ENCODE measurements at regions not wholly inside any gene's neighbourhood (a gene's known extent, or its start where the extent isn't known, plus 50 kb on each side); places are given as distances from the start of the nearest gene placed in this dataset.

GRCh38 chr20:18971121-18971520 lies 157.5 kb downstream of the SCP2D1 start:
- H3K27me3 Mint-ChIP-seq (ENCODE audit: low read depth), result peaks cover 24% of the 10 kb centered on the region
- TF ChIP-seq CTCF (IDR thresholded peaks at IDR 0.05; ENCODE audit: unreplicated experiment), result no peak
- no peak for DNase-seq (ENCODE audit: low spot score in 2 of 2, unreplicated experiment in 2 of 2)

GRCh38 chr20:18971574-18971973 lies 158.0 kb downstream of the SCP2D1 start:
- peaks cover 20% of the 10 kb centered on the region for H3K27me3 Mint-ChIP-seq (ENCODE audit: low read depth)

More at GRCh38 chr20:18971121-18971520, 157.5 kb downstream of the SCP2D1 start:
- Mint-ChIP-seq H3K4me3 (no peak overlapping the region), H3K27ac (no peak overlapping the region), H3K36me3 (no peaks in the 10 kb centered on the region), H3K4me1 (no peaks in the 10 kb centered on the region), H3K9me3 (peaks cover 15% of the 10 kb centered on the region)

GRCh38 chr20:18972251-18972876 lies 158.8 kb downstream of the SCP2D1 start:
- Mint-ChIP-seq H3K27ac (no peak overlapping the region), H3K4me3 (no peak overlapping the region), H3K36me3 (no peaks in the 10 kb centered on the region), H3K9me3 (peaks cover 14% of the 10 kb centered on the region), H3K4me1 (no peaks in the 10 kb centered on the region), H3K27me3 (ENCODE audit: low read depth) (peaks cover 15% of the 10 kb centered on the region)
- no peak for TF ChIP-seq CTCF (IDR thresholded peaks at IDR 0.05; ENCODE audit: unreplicated experiment)
- no peak for DNase-seq (ENCODE audit: low spot score in 2 of 2, unreplicated experiment in 2 of 2)

More at GRCh38 chr20:18971574-18971973, 158.0 kb downstream of the SCP2D1 start:
- no peaks in the 10 kb centered on the region for H3K4me1 Mint-ChIP-seq
- no peak for TF ChIP-seq CTCF (IDR thresholded peaks at IDR 0.05; ENCODE audit: unreplicated experiment)
- H3K27ac Mint-ChIP-seq, result no peak overlapping the region
- no peak for DNase-seq (ENCODE audit: low spot score in 2 of 2, unreplicated experiment in 2 of 2)
- peaks cover 18% of the 10 kb centered on the region for H3K9me3 Mint-ChIP-seq
- no peak overlapping the region for H3K4me3 Mint-ChIP-seq
- H3K36me3 Mint-ChIP-seq, result no peaks in the 10 kb centered on the region

- Mint-ChIP-seq H3K4me3 (no peak overlapping the region), H3K27me3 (ENCODE audit: low read depth) (peaks cover 5% of the 10 kb centered on the region), H3K4me1 (peaks cover 4% of the 10 kb centered on the region), H3K27ac (no peak overlapping the region), H3K36me3 (no peaks in the 10 kb centered on the region), H3K9me3 (peaks cover 8% of the 10 kb centered on the region)
- TF ChIP-seq CTCF (IDR thresholded peaks at IDR 0.05; ENCODE audit: unreplicated experiment), result no peak
- DNase-seq (ENCODE audit: low spot score in 2 of 2, unreplicated experiment in 2 of 2), result no peak
Observed at GRCh38 chr20:18973529-18974173, 160.1 kb downstream of the SCP2D1 start.

- Mint-ChIP-seq H3K4me1 (peaks cover 5% of the 10 kb centered on the region), H3K4me3 (no peak overlapping the region), H3K27me3 (ENCODE audit: low read depth) (no peaks in the 10 kb centered on the region), H3K9me3 (peaks cover 8% of the 10 kb centered on the region), H3K36me3 (no peaks in the 10 kb centered on the region), H3K27ac (no peak overlapping the region)
- TF ChIP-seq CTCF (IDR thresholded peaks at IDR 0.05; ENCODE audit: unreplicated experiment), result no peak
- DNase-seq (ENCODE audit: low spot score in 2 of 2, unreplicated experiment in 2 of 2), result no peak
Observed at GRCh38 chr20:18974660-18975059, 161.1 kb downstream of the SCP2D1 start.

Measured in mesothelial cell of epicardium (in vitro differentiated cells).